Kidney tubule cell (primary cell): ENCODE measurements at regions not wholly inside any gene's neighbourhood (a gene's known extent, or its start where the extent isn't known, plus 50 kb on each side); places are given as distances from the start of the nearest gene placed in this dataset.
"Not testable (repeated sequence)": the region's sequence is repeated elsewhere in the genome, so short reads cannot be mapped to it uniquely, and the experiment has no call there.

ENCODE experiments used
- DNase-seq: peaks from one replicate; pipeline ENCODE4 v3.0.0-alpha.2; 2018; ENCODE audit warnings: low spot score

- DNase-seq, result no peak
Observed at GRCh38 chr6:93083337-93084230, 335.8 kb downstream of the EPHA7 start.

- no peak for DNase-seq
Observed at GRCh38 chr6:93081901-93082300, 337.5 kb downstream of the EPHA7 start.

DNA sequence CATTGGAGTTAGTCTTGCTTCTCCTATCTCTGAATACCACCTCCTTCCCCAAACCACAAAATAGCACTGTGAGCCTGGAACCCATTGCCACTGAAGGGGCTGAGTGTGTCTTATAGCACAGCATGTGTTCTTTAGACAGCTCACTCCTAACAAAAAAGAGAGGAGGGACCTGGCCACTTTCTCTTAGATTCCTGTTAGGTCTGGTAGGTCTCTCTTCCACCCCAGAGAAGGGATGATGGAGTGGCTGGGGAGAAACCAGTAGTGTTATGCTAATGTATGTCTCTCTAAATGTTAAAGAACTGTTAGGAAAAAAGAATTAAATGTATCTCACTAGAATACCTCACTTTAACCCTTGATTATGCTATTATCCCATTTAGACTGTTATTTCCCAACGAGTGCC, 340.3 kb downstream of the EPHA7 start:
- DNase-seq, result no peak

GRCh38 chr6:93073811-93074210, 345.5 kb downstream of the EPHA7 start:
- no peak for DNase-seq

DNA sequence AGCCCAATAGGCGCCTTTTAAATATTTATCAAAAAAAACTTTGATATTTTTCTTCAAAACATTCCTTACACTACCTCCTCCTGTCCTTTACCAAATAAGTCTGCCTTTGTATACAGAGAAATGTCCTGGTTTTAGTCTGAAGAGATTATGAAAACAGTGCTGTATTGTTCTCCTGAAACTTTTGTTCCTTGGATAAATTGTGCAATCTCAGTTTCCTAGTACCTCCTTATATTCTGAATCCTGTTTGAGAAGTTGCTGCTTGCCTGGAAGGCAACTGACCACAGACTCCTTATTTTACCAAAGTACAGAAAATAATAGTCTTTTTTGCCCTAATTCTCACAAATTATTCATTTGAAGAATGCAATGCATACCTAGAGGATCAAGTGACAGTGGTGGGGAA, 349.5 kb downstream of the EPHA7 start:
- no peak for DNase-seq

DNA sequence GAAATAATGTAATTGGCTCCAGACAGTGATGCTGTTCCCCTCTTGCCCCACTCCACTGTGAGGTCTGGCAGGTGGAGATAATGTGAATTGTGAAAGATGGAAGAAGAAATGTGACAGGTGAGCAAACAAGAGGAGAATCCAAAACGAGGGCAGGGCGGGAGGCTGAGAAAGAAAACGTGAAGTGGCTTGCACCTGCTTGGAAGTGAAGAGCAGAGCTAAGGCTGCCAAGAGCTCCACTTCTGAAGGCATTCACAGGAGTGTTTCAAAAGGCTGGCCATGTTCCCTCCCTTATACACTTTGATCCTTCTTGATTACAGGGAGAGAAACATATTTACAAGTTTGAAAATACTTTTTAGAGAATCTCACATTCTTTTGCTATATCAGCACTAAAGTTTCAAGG, 359.4 kb downstream of the EPHA7 start:
- no peak for DNase-seq

GRCh38 chr6:93057584-93057983, 361.8 kb downstream of the EPHA7 start:
- no peak for DNase-seq

- DNase-seq, result no peak
Observed at GRCh38 chr6:93048381-93048780, 371.0 kb downstream of the EPHA7 start.

GRCh38 chr6:93047033-93047432, 372.3 kb downstream of the EPHA7 start:
- DNase-seq, result no peak

DNA sequence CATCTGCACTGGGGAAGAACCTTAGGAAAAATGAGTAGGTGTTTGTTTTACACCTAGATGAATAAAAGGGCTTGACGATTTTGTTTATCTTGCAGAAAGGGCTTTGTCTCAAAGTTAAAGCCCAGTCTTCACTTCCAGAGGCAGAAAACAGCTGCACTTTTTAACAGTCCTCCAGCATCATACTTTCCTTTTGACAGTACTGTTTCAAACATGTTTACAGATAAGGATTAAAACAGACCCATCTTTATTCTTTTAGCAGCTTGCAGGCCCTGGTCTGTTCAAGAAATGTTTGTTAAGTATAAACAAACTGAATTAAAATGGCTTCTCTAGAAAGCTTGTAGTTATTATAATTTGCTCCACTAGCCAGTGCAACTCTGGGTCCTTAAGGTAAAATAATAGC, 374.2 kb downstream of the EPHA7 start:
- DNase-seq, result no peak

DNA sequence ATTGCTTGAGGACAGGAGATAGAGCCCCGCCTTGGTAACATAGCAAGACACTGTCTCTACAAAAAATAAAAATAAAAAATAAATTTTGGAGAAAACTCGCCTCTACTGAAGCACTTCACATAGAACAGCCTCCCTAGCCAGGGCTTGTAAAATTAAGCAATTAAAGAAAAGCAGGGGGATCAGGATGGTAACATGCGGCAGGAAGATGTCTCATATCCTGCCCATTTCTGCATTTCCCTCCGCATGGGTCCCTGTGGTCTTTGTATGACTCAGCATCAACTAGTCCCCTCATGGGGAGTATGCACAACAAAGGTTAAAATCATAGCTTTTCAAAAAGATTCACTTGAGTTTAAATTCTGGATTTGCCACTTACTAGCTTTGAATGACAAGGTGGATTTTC, 379.0 kb downstream of the EPHA7 start:
- DNase-seq, result no peak

GRCh38 chr6:93036835-93037234, 382.5 kb downstream of the EPHA7 start:
- DNase-seq, result peak; percentile 34

DNA sequence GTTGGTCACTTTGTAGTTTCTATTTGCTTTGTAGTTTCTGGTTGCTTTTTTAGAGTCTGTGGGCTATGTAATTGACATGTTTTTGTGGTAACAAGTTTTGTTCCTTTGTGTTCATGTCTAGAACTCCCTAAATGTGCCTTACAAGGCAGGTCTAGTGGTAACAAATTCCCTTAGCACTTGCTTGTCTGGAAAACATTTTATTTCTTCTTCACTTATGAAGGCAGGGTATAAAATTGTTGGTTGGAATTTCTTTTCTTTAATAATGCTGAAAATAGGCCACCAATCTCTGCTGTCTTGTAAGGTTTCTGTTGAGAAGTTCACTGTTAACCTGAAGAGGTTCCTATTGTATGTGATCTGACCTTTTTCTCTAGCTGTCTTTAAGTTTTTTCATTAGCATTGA, 383.6 kb downstream of the EPHA7 start:
- no peak for DNase-seq

DNA sequence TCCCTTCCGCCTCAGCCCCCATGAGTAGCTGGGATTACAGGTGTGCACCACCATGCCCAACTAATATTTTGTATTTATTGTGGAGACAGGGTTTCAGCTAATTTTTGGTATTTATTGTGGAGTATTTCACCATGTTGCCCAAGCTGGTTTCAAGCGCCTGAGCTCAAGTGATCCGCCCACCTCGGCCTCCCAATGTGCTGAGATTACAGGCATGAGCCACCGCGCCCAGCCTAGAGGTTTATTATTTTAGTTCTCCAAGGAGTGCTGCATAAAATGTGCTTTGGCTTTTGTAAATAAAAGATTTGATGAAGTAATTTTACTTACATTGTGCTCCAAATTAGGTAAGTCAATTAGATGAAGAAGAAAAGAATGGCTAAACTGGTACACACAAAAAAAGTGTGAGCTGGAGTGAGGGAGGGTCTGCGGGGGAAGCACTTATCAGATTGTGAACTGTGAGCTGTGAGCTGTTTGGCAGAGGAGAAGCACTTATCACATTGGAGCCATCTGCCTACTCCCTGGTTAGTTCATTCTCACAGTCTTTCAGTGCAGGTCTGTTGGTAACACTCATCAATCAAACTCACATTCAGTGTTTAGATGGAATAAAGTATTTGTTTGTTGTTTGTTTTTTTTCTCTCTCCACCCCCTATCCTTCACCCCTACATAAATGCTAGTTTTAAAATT, 398.0 kb downstream of the EPHA7 start:
- DNase-seq, result no peak

- DNase-seq, result no peak
Observed at GRCh38 chr6:93017626-93018025, 401.7 kb downstream of the EPHA7 start.

DNA sequence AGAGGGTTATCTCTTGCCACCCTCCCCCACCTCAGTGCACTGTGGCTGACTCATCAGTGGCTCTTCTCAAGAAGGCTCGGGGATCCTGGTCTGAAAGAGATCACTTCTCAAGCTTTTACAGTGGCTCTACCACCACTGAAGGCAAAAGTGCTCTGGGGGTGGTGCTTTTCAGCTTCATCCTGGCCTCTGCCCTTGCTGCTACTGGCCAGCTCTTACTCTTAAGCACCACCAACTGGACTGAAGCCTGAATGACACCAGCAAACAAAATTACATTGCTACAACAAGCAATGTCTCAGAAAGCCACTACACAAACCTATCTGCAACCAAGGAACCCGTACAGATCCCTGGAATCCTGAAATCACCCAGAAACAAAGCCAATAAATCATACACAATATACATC, 402.1 kb downstream of the EPHA7 start:
- no peak for DNase-seq

- DNase-seq, result no peak
Observed at GRCh38 chr6:93013054-93013453, 406.3 kb downstream of the EPHA7 start.

DNA sequence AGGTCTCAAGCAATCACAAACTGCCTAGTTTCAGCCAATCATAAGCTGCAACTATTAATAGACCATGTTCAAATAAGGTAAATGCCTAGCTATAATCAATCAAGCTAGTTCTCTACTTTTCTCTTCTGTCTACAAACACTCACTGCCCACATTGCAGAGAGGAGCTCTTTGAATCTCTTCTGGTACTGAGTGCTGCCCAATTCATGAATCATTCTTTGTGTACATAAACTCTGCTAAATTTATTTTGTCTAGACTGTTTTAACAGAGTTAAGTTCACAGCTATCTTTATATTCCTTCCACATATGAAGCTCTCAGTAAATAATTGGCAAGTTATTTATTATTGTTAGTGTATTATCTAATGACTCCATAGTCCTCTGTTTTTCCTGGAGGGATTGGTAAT, 411.0 kb downstream of the EPHA7 start:
- DNase-seq, result no peak

- DNase-seq, result no peak
Observed at GRCh38 chr6:92989656-92990055, 429.7 kb downstream of the EPHA7 start.

DNA sequence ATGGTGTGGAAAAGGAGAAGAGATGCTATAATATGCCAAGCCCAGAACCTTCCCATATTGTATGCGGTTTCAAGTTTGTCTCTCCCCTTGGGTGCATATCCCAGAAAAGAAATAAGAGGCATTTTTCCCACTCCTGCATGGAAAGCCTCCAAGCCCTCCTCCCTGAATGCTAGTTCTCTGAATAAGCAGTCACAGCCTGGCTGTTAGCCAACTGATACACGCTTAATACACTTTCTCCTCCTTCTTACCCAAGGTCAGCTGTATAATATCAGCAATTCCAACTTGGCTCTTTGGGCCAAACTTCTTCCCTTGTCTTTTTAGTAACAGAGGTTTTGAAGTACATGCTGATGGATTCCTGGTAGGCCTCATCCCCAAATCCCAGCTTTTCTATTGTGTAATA, 440.1 kb downstream of the EPHA7 start:
- peak; percentile 13 for DNase-seq

DNA sequence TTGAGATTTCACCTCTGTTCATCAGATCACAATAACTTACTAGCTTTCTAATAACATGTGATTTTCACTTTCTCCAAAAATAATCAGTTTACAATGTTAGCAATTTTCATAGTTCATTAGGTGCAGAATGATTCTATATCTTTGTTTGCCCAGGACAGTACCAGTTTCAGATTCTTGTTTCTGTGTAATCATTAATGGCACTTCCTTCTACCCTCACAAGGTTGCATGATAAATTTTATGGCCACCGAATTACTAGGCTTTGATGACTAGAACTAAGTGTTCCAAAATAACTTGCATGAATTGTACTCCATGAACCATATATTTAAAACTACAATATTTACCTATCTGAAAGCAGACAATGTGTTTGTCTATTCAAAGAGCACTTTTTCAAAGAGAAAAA, 442.3 kb downstream of the EPHA7 start:
- peak; percentile 35 for DNase-seq

DNA sequence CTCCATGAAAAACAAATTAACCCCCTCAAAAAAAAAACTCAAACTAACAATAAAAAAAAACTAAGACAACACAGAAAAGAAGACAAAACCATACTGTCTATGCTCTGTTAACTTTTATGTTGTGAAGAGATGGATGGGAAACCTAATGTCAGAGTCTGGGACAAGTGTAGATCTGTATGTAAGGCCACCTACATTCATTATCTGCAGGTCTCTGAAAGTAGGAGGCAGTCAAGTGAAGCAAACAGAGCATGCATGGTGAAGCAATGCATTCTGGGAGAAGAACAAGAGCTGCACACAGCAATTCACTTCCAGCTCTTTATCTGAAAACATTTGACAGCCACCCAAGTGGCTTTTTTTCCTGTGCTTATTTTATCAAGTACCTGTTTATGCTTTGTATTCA, 452.0 kb downstream of the EPHA7 start:
- no peak for DNase-seq

DNA sequence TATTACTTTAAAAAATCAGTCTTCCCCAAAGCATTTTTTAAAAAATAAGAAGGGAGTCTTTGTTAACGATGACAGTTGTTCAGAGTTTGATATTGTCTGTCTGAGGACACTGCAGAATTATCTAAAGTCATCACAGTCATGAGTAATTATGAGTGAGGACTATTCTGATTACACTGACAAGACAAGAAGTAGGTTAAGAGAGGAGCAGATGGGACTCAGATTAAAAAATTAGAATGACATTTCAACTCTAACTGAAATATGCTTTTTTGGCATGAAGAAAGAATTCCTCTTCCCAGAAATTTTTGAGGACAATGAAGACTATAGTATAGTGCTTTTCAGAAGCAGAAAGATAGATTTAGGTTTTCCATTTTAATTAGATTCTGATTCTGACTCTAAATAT, 456.5 kb downstream of the EPHA7 start:
- DNase-seq, result no peak

GRCh38 chr6:92952111-92952510, 467.2 kb downstream of the EPHA7 start:
- DNase-seq, result not testable (repeated sequence)
